H9 (cell line): ENCODE measurements at regions not wholly inside any gene's neighbourhood (a gene's known extent, or its start where the extent isn't known, plus 50 kb on each side); places are given as distances from the start of the nearest gene placed in this dataset.

Experiments
- DNase-seq: peaks from one replicate; pipeline ENCODE4 v3.0.0-alpha.2; 2017
- H2AFZ ChIP-seq: one replicate; pipeline ENCODE4 v1.6.1; 2013; ENCODE audit warnings: mild to moderate bottlenecking, low read length, control low read depth, moderate library complexity
- H2AK5ac ChIP-seq: 2 replicates; pipeline ENCODE4 v1.6.1; 2013; ENCODE audit warnings: low read length, control low read depth, mixed read lengths; ENCODE audit not compliant: insufficient read length
- H2BK120ac ChIP-seq: one replicate; pipeline ENCODE4 v1.6.1; 2013; ENCODE audit warnings: low read depth, mild to moderate bottlenecking, low read length, control low read depth, inconsistent platforms; ENCODE audit not compliant: poor library complexity, severe bottlenecking
- H2BK12ac ChIP-seq: 2 replicates; pipeline ENCODE4 v1.6.1; 2013; ENCODE audit warnings: low read length, control low read depth, mixed read lengths, low read depth; ENCODE audit not compliant: insufficient read length
- H2BK15ac ChIP-seq: 2 replicates; pipeline ENCODE4 v1.6.1; 2013; ENCODE audit warnings: low read depth, low read length, control low read depth
- H2BK20ac ChIP-seq: one replicate; pipeline ENCODE4 v1.6.1; 2013; ENCODE audit warnings: low read depth, mild to moderate bottlenecking, low read length, control low read depth, inconsistent platforms; ENCODE audit not compliant: poor library complexity, severe bottlenecking
- H2BK5ac ChIP-seq: 2 replicates; pipeline ENCODE4 v1.6.1; 2013; ENCODE audit warnings: low read length, control low read depth, mixed read lengths; ENCODE audit not compliant: insufficient read length
- H3K14ac ChIP-seq: 2 replicates; pipeline ENCODE4 v1.6.1; 2013; ENCODE audit warnings: low read length, control low read depth; ENCODE audit not compliant: insufficient read depth
- H3K18ac ChIP-seq: 2 replicates; pipeline ENCODE4 v1.6.1; 2013; ENCODE audit warnings: low read depth, mild to moderate bottlenecking, mixed read lengths, low read length, control low read depth; ENCODE audit not compliant: insufficient read length
- H3K23ac ChIP-seq: 2 replicates; pipeline ENCODE4 v1.6.1; 2013; ENCODE audit warnings: low read length, control low read depth, mixed read lengths, low read depth; ENCODE audit not compliant: insufficient read length
- H3K23me2 ChIP-seq: 2 replicates; pipeline ENCODE4 v1.6.1; 2013; ENCODE audit warnings: low read depth, mild to moderate bottlenecking, mixed read lengths, low read length, control low read depth; ENCODE audit not compliant: insufficient read length, poor library complexity, severe bottlenecking
- H3K27ac ChIP-seq: 2 replicates; pipeline ENCODE4 v1.5.1; 2013; ENCODE audit warnings: low read length, control low read depth, mixed read lengths, low read depth; ENCODE audit not compliant: insufficient read length
- H3K27me3 ChIP-seq: 2 replicates; pipeline ENCODE4 v1.6.1; 2013; ENCODE audit warnings: low read length, control low read depth, inconsistent platforms; ENCODE audit not compliant: insufficient read depth
- H3K4ac ChIP-seq: 2 replicates; pipeline ENCODE4 v1.6.1; 2013; ENCODE audit warnings: low read depth, mild to moderate bottlenecking, control low read depth, inconsistent platforms, low read length, moderate library complexity
- H3K4me1 ChIP-seq: 2 replicates; pipeline ENCODE4 v1.6.1; 2013; ENCODE audit warnings: low read length, control low read depth, inconsistent platforms; ENCODE audit not compliant: insufficient read depth
- H3K4me2 ChIP-seq: 2 replicates; pipeline ENCODE4 v1.6.1; 2013; ENCODE audit warnings: low read length, control low read depth, mixed read lengths; ENCODE audit not compliant: insufficient read length, insufficient read depth
- H3K56ac ChIP-seq: 2 replicates; pipeline ENCODE4 v1.6.1; 2013; ENCODE audit warnings: low read depth, mild to moderate bottlenecking, mixed read lengths, low read length, control low read depth; ENCODE audit not compliant: insufficient read length
- H3K79me1 ChIP-seq: 2 replicates; pipeline ENCODE4 v1.6.1; 2013; ENCODE audit warnings: low read depth, mild to moderate bottlenecking, moderate library complexity, low read length, control low read depth, inconsistent platforms; ENCODE audit not compliant: insufficient read depth, poor library complexity, severe bottlenecking
- H3K79me2 ChIP-seq: 2 replicates; pipeline ENCODE4 v1.6.1; 2013; ENCODE audit warnings: low read length, control low read depth, inconsistent platforms; ENCODE audit not compliant: insufficient read depth
- H3K9ac ChIP-seq: 2 replicates; pipeline ENCODE4 v1.6.1; 2013; ENCODE audit warnings: low read length, control low read depth, mixed read lengths; ENCODE audit not compliant: insufficient read length; ENCODE audit errors: extremely low read depth
- H3K9me3 ChIP-seq: one replicate; pipeline ENCODE4 v1.6.1; 2013; ENCODE audit warnings: low read depth, low read length, inconsistent platforms; ENCODE audit not compliant: control insufficient read depth
- H3T11ph ChIP-seq: one replicate; pipeline ENCODE4 v1.6.1; 2013; ENCODE audit warnings: mild to moderate bottlenecking, low read length, control low read depth, inconsistent platforms
- H4K20me1 ChIP-seq: one replicate; pipeline ENCODE4 v1.6.1; 2013; ENCODE audit not compliant: control insufficient read depth, insufficient read length, insufficient read depth
- H4K5ac ChIP-seq: 2 replicates; pipeline ENCODE4 v1.6.1; 2013; ENCODE audit warnings: low read depth, mild to moderate bottlenecking, mixed read lengths, low read length, control low read depth; ENCODE audit not compliant: insufficient read length
- H4K8ac ChIP-seq: replicated peaks from 2 replicates; pipeline ENCODE4 v1.6.1; 2013; ENCODE audit warnings: low read length, control low read depth, mixed read lengths, low read depth; ENCODE audit not compliant: insufficient read length
- H4K91ac ChIP-seq: 2 replicates; pipeline ENCODE4 v1.6.1; 2013; ENCODE audit warnings: low read depth, mild to moderate bottlenecking, moderate library complexity, mixed read lengths, low read length, control low read depth; ENCODE audit not compliant: insufficient read length
- H3K27ac Mint-ChIP-seq, 3 experiments: 2 replicates in 2 of 3; 3 replicates in 1 of 3; pipeline ENCODE4 v1.8.0; 2020 to 2021; ENCODE audit warnings: mixed read lengths in 3 of 3, mild to moderate bottlenecking in 1 of 3, moderate library complexity in 1 of 3
- H3K27me3 Mint-ChIP-seq: 2 replicates; pipeline ENCODE4 v1.8.0; 2021; ENCODE audit warnings: low read depth, mild to moderate bottlenecking, moderate library complexity, mixed read lengths
- H3K36me3 Mint-ChIP-seq, 3 experiments: 2 replicates in 2 of 3; 3 replicates in 1 of 3; pipeline ENCODE4 v1.8.0; 2020 to 2021; ENCODE audit warnings: low read depth in 3 of 3, mixed read lengths in 3 of 3; ENCODE audit not compliant: insufficient read depth in 1 of 3
- H3K4me1 Mint-ChIP-seq, 2 experiments: 2 replicates each; pipeline ENCODE4 v1.8.0; 2020; ENCODE audit warnings: mixed read lengths in 2 of 2
- H3K4me3 Mint-ChIP-seq, 2 experiments: 2 replicates in 1 of 2; 3 replicates in 1 of 2; pipeline ENCODE4 v1.8.0; 2020 to 2021; ENCODE audit warnings: mild to moderate bottlenecking in 2 of 2, mixed read lengths in 2 of 2, moderate library complexity in 1 of 2
- H3K9me3 Mint-ChIP-seq, 2 experiments: 2 replicates in 1 of 2; 3 replicates in 1 of 2; pipeline ENCODE4 v1.8.0; 2020; ENCODE audit warnings: mild to moderate bottlenecking in 2 of 2, mixed read lengths in 2 of 2, moderate library complexity in 1 of 2
- CTCF ChIP-seq: fragments of 200-600 bp; sonication (generic); conservative IDR thresholded peaks from 3 replicates; pipeline ENCODE4 v1.8.0; 2021; ENCODE audit warnings: antibody characterized with exemption, mild to moderate bottlenecking
- WGBS: extraction: QIAGEN DNeasy Blood & Tissue Kit; methylation state at CpG from one replicate; pipeline ENCODE4 v1.1.7; 2013; ENCODE audit warnings: missing lambda C conversion rate, low lambda C conversion rate, mixed read lengths; ENCODE audit not compliant: insufficient read length; ENCODE audit errors: extremely low coverage; 5-methylcytosine and 5-hydroxymethylcytosine counted together

GRCh38 chr14:81691931-81692330 is 158.3 kb upstream of the SEL1L start:
- Mint-ChIP-seq H3K27me3 (peaks cover 33% of the 10 kb centered on the region), H3K4me3 (no peak overlapping the region), H3K4me1 (no peaks in the 10 kb centered on the region), H3K36me3 (no peaks in the 10 kb centered on the region; a peak in 1 of 7 replicates), H3K27ac (no peak overlapping the region), H3K9me3 (no peaks in the 10 kb centered on the region)
- Histone ChIP-seq H3K79me2 (no peaks in the 10 kb centered on the region), H3K4me2 (no peak overlapping the region), H4K20me1 (no peaks in the 10 kb centered on the region), H3K18ac (no peak overlapping the region), H2AFZ (no peak overlapping the region), H3K4me1 (no peaks in the 10 kb centered on the region), H2BK12ac (no peak overlapping the region), H3K4ac (no peak overlapping the region), H2BK20ac (no peak overlapping the region), H2BK5ac (no peak overlapping the region), H3K27me3 (no peaks in the 10 kb centered on the region; the same call in 1 of the 2 replicates), H4K91ac (no peak overlapping the region), H2AK5ac (no peak overlapping the region), H2BK15ac (no peak overlapping the region), H3K9me3 (no peaks in the 10 kb centered on the region), H3K9ac (no peak overlapping the region), H2BK120ac (no peak overlapping the region), H3K23me2 (no peaks in the 10 kb centered on the region), H4K8ac (no peak overlapping the region), H3K56ac (no peak overlapping the region), H3K14ac (no peak overlapping the region), H3K23ac (no peak overlapping the region), H3K27ac (no peak overlapping the region), H3K79me1 (no peaks in the 10 kb centered on the region), H3T11ph (no peak overlapping the region), H4K5ac (no peak overlapping the region)
- no CpG with 5 or more reads among the region's 3 CpGs for WGBS
- no peak for TF ChIP-seq CTCF
- DNase-seq, result no peak
